C4-2B (cell line): ENCODE measurements at regions not wholly inside any gene's neighbourhood (a gene's known extent, or its start where the extent isn't known, plus 50 kb on each side); places are given as distances from the start of the nearest gene placed in this dataset.

Experiments
- H3K27ac ChIP-seq: fragments of 450-650 bp; 2 replicates; pipeline ENCODE4 v1.5.1; 2017
- CTCF ChIP-seq: fragments of 450-650 bp; conservative IDR thresholded peaks from 2 replicates; pipeline ENCODE4 v1.5.1; 2017; ENCODE audit warnings: mild to moderate bottlenecking
- ZFX ChIP-seq: fragments of 450-650 bp; IDR thresholded peaks from 2 replicates; pipeline ENCODE4 v1.6.1; 2017

GRCh38 chr12:90122681-90123080 is 414.0 kb upstream of the ATP2B1 start:
- TF ChIP-seq CTCF (no peak), ZFX (no peak)
- no peak overlapping the region for H3K27ac ChIP-seq

- no peak for TF ChIP-seq CTCF
- no peak for TF ChIP-seq ZFX
These were observed 412.0 kb upstream of the ATP2B1 start for GRCh38 chr12:90120627-90121026.

GRCh38 chr12:90112666-90113065 is 404.0 kb upstream of the ATP2B1 start:
- TF ChIP-seq ZFX (no peak), CTCF (no peak)
- H3K27ac ChIP-seq = no peak overlapping the region

More at GRCh38 chr12:90120627-90121026, 412.0 kb upstream of the ATP2B1 start:
- H3K27ac ChIP-seq = no peak overlapping the region

- TF ChIP-seq ZFX (no peak), CTCF (no peak)
- no peak overlapping the region for H3K27ac ChIP-seq
These were observed 403.3 kb upstream of the ATP2B1 start for GRCh38 chr12:90111791-90112580.

- H3K27ac ChIP-seq = no peak overlapping the region
- TF ChIP-seq CTCF (no peak), ZFX (no peak)
These were observed 397.9 kb upstream of the ATP2B1 start for GRCh38 chr12:90106568-90106967.

GRCh38 chr12:90102957-90103652 is 394.5 kb upstream of the ATP2B1 start:
- TF ChIP-seq ZFX (no peak), CTCF (peak; percentile 74)
- H3K27ac ChIP-seq = no peak overlapping the region

GRCh38 chr12:90100579-90100978 is 391.9 kb upstream of the ATP2B1 start:
- TF ChIP-seq CTCF (no peak), ZFX (no peak)
- H3K27ac ChIP-seq = no peak overlapping the region
